SU-DHL-6 (cell line): ENCODE measurements at regions not wholly inside any gene's neighbourhood (a gene's known extent, or its start where the extent isn't known, plus 50 kb on each side); places are given as distances from the start of the nearest gene placed in this dataset.

Experiments
- H2AFZ ChIP-seq: fragments of 200-600 bp; sonication (generic); 2 replicates; pipeline ENCODE4 v1.6.1; 2014; ENCODE audit warnings: low read depth, mild to moderate bottlenecking, moderate library complexity, mixed read lengths, antibody characterized with exemption, low read length; ENCODE audit not compliant: severe bottlenecking
- H3F3A ChIP-seq: fragments of 200-600 bp; shearing (Covaris generic); 2 replicates; pipeline ENCODE4 v1.6.0; 2016; ENCODE audit warnings: antibody characterized with exemption, mild to moderate bottlenecking; ENCODE audit not compliant: insufficient read depth
- H3K27ac ChIP-seq: fragments of 200-600 bp; sonication (generic); 2 replicates; pipeline ENCODE4 v1.5.1; 2016; ENCODE audit warnings: low read depth, mild to moderate bottlenecking, low read length, moderate library complexity, mixed read lengths
- H3K27me3 ChIP-seq: fragments of 200-600 bp; sonication (generic), shearing (Covaris generic); 2 replicates; pipeline ENCODE4 v1.6.0; 2014; ENCODE audit warnings: mild to moderate bottlenecking, low read length
- H3K36me3 ChIP-seq: fragments of 200-600 bp; sonication (generic); 2 replicates; pipeline ENCODE4 v1.6.1; 2014; ENCODE audit warnings: mild to moderate bottlenecking, low read length, mixed read lengths
- H3K4me2 ChIP-seq: fragments of 300-600, 200-600 bp; shearing (Covaris generic), sonication (generic); 2 replicates; pipeline ENCODE4 v1.6.0; 2014; ENCODE audit warnings: low read length, low read depth, mild to moderate bottlenecking; ENCODE audit not compliant: poor library complexity, severe bottlenecking
- H3K4me3 ChIP-seq: fragments of 200-600 bp; sonication (generic); 2 replicates; pipeline ENCODE4 v1.5.1; 2014; ENCODE audit warnings: antibody characterized with exemption, low read length, mild to moderate bottlenecking, mixed read lengths; ENCODE audit not compliant: insufficient read depth, poor library complexity, severe bottlenecking
- H3K79me2 ChIP-seq: fragments of 200-600 bp; sonication (generic); 2 replicates; pipeline ENCODE4 v1.6.1; 2014; ENCODE audit warnings: mild to moderate bottlenecking, low read length, moderate library complexity; ENCODE audit not compliant: insufficient read depth
- H3K9ac ChIP-seq: fragments of 200-600 bp; sonication (generic); 2 replicates; pipeline ENCODE4 v1.7.0; 2014; ENCODE audit warnings: mild to moderate bottlenecking, low read length
- H3K9me2 ChIP-seq: fragments of 200-600 bp; sonication (generic); replicated peaks from 2 replicates; pipeline ENCODE4 v1.6.1; 2014; ENCODE audit warnings: low read length; ENCODE audit not compliant: insufficient read depth
- H3K9me3 ChIP-seq: fragments of 200-600 bp; sonication (generic); 2 replicates; pipeline ENCODE4 v1.6.1; 2014; ENCODE audit warnings: low read length, mixed read lengths; ENCODE audit not compliant: insufficient read depth
- H4K20me1 ChIP-seq: fragments of 200-600 bp; sonication (generic); 2 replicates; pipeline ENCODE4 v1.6.1; 2014; ENCODE audit warnings: low read depth, mild to moderate bottlenecking, antibody characterized with exemption, low read length, moderate library complexity, mixed read lengths
- EZH2phosphoT487 ChIP-seq: fragments of 200-600 bp; sonication (generic), shearing (Covaris generic); conservative IDR thresholded peaks from 2 replicates; pipeline ENCODE4 v1.6.1; 2018; ENCODE audit warnings: mild to moderate bottlenecking, antibody characterized with exemption, low read length, moderate library complexity, mixed read lengths
- TF ChIP-seq, protein P1 (sequence below): fragments of 200-600 bp; sonication (generic); IDR thresholded peaks from one replicate; pipeline ENCODE4 v1.5.1; 2017; ENCODE audit warnings: antibody characterized with exemption, mild to moderate bottlenecking, low read length, moderate library complexity; ENCODE audit not compliant: insufficient read depth, poor library complexity, severe bottlenecking

DNA sequence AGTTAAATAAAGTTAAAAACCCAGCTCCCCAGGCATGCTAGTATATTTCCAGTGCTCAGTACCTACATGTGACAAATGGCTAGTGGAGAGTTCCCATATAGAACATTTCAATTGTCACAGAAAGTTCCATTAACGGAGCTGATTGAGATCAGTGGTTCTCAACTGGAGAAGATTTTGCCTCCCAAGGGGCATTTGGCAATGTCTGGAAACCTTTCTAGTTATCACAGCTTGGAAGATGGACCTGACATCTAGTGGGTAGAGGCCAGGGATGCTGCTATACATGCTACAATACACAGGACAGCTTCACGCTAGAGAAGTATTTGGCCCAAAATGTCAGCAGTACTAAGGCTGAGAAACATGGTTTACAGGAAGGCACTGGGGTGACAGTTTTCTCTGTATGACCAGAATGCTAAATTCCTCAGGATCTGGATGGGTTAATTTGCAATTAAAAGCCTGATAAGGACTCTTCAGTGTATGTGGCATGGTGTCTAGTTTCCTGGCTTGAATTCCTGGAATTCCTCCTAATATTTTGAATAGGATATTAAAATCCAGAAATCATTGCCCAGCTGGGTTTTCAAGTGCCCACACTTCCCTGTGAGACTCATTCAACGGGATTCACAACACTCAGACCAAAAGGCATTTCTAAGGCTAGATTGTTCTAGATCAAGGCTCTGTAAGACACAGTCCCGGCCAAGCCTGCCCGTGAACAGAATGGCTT is 84.7 kb upstream of the SALL4 start:
- H3K9me2 ChIP-seq = no peaks in the 10 kb centered on the region
- H3K9ac ChIP-seq = no peak overlapping the region
- H3F3A ChIP-seq = no peaks in the 10 kb centered on the region
- no peaks in the 10 kb centered on the region for H3K27me3 ChIP-seq
- H4K20me1 ChIP-seq = no peaks in the 10 kb centered on the region
- H3K4me3 ChIP-seq = no peak overlapping the region
- TF ChIP-seq, protein P1, sequence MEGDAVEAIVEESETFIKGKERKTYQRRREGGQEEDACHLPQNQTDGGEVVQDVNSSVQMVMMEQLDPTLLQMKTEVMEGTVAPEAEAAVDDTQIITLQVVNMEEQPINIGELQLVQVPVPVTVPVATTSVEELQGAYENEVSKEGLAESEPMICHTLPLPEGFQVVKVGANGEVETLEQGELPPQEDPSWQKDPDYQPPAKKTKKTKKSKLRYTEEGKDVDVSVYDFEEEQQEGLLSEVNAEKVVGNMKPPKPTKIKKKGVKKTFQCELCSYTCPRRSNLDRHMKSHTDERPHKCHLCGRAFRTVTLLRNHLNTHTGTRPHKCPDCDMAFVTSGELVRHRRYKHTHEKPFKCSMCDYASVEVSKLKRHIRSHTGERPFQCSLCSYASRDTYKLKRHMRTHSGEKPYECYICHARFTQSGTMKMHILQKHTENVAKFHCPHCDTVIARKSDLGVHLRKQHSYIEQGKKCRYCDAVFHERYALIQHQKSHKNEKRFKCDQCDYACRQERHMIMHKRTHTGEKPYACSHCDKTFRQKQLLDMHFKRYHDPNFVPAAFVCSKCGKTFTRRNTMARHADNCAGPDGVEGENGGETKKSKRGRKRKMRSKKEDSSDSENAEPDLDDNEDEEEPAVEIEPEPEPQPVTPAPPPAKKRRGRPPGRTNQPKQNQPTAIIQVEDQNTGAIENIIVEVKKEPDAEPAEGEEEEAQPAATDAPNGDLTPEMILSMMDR = no peak
- no peak for TF ChIP-seq EZH2phosphoT487
- no peaks in the 10 kb centered on the region for H3K9me3 ChIP-seq
- H2AFZ ChIP-seq = no peak overlapping the region
- H3K4me2 ChIP-seq = no peak overlapping the region
- no peaks in the 10 kb centered on the region for H3K36me3 ChIP-seq
- H3K27ac ChIP-seq = no peak overlapping the region
- H3K79me2 ChIP-seq = no peaks in the 10 kb centered on the region

DNA sequence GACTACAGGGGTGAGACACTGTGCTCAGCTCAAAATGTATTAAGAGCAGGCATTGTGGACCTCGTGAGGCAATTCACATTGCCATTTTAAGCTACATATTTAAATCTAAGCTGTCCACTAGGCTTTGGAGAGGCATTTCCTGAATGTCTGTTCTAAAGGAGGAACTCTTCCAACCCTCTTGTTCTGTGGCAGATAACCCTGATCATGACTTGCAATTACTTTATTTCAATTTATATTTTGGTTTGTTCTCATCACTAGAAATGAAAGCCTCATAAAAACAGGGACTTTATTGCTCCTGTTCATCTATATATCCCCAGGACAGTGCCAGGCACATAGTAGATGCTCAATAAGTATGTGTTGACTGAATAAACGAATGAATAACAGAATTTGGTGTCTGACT is 84.0 kb upstream of the SALL4 start:
- H3K27ac ChIP-seq = no peak overlapping the region
- no peaks in the 10 kb centered on the region for H3K9me3 ChIP-seq
- H3K27me3 ChIP-seq = no peaks in the 10 kb centered on the region
- H2AFZ ChIP-seq = no peak overlapping the region
- H3K9me2 ChIP-seq = no peaks in the 10 kb centered on the region
- no peaks in the 10 kb centered on the region for H3K79me2 ChIP-seq
- H3K9ac ChIP-seq = no peak overlapping the region
- no peaks in the 10 kb centered on the region for H3F3A ChIP-seq
- TF ChIP-seq, protein P1 = no peak
- no peak for TF ChIP-seq EZH2phosphoT487
- no peak overlapping the region for H3K4me2 ChIP-seq
- no peaks in the 10 kb centered on the region for H4K20me1 ChIP-seq
- no peaks in the 10 kb centered on the region for H3K36me3 ChIP-seq
- no peak overlapping the region for H3K4me3 ChIP-seq

DNA sequence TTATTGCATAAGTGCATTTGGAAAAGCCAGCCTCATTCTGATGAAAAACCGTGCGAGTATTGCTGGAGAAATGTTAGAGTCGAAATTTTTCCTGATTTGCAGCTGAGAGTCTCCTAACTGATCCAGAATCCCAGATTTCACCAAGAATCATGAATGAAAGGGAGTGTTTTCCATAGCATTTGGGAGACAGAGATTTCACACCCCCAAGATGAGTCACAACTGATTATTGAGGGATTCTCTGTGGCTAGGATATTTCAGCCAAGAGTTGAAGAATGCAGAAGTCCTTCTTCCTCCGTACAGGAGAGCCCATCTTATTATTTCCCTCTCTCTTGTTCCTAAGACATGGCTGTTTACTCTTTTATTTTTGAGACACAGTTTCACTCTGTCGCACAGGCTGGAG is 82.2 kb upstream of the SALL4 start:
- Histone ChIP-seq H3K4me3 (no peak overlapping the region), H3K4me2 (no peak overlapping the region), H4K20me1 (no peaks in the 10 kb centered on the region), H3K27me3 (0 out of 2 replicates have a peak, but pooled peaks cover 3% of the 10 kb centered on the region), H3K79me2 (no peaks in the 10 kb centered on the region), H3K9me3 (no peaks in the 10 kb centered on the region), H3K9ac (no peak overlapping the region), H3F3A (no peaks in the 10 kb centered on the region), H3K36me3 (no peaks in the 10 kb centered on the region), H2AFZ (no peak overlapping the region), H3K27ac (no peak overlapping the region), H3K9me2 (no peaks in the 10 kb centered on the region)
- TF ChIP-seq, protein P1 = no peak
- no peak for TF ChIP-seq EZH2phosphoT487
